ACHN (cell line): ENCODE measurements at regions not wholly inside any gene's neighbourhood (a gene's known extent, or its start where the extent isn't known, plus 50 kb on each side); places are given as distances from the start of the nearest gene placed in this dataset.

Experiments used
- DNase-seq: peaks from one replicate; pipeline ENCODE4 v3.0.0-alpha.2; 2015
- in situ Hi-C: cut with HindIII; loops from 2 replicates; pipeline ENCODE4 v1.10.0; 2017; ENCODE audit warnings: low sequenced_read_pairs, low pct_ligation_motif_present, low pct_unique_long_range_greater_than_20kb

DNA sequence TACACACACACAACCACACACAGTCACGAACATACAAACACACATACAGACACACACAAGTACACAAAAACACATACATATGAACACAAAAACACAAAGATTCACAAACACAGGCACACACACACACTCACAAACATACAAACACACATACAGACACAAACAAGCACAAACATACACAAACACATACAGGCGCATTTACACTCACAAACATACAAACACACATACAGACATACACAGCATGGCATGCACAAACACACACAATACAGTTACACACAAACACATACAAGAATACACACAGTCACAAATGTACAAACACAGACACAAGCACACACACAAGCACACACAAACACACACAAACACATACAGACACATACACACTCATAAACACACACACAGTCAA is 247.9 kb downstream of the TENT4A start:
- in situ Hi-C loops = no loop called here
- DNase-seq = no peak

DNA sequence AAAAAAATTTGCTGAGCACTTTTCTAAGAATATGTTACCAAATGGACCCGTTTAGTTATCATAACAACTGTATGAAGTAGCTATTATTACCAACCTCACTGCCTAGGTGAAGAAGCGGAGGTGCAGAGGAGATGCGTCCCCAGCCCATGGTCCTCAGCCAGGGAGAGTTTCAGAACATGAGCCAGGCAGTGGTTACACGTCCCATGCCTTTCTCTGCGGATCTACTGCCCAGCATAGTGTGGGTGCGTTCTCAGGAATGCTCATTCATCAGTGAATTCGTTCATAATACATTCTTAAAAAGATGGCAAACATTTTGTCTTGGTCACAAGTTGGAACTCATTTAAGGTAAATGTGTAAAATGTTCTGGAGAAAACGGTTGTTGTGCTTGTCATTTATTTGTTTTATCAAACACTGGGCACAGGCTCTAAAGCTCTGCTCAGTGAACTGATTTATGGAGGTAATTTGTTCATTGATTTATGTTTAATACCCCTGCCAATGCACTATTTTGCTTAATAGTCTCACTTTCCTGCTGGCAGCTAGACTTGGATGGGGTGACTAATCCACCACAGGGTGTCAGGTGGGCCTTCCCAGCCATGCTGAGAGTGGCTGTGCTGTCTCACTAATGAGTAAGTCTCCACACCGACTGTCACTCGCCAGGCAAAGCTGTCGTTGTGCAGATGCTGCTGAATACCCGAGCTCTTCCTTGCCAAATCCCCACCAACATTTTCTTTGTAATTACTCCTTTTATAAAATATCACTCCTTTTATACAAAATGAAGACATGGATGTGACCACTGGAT is 248.8 kb downstream of the TENT4A start:
- in situ Hi-C loops = no loop called here
- no peak for DNase-seq

DNA sequence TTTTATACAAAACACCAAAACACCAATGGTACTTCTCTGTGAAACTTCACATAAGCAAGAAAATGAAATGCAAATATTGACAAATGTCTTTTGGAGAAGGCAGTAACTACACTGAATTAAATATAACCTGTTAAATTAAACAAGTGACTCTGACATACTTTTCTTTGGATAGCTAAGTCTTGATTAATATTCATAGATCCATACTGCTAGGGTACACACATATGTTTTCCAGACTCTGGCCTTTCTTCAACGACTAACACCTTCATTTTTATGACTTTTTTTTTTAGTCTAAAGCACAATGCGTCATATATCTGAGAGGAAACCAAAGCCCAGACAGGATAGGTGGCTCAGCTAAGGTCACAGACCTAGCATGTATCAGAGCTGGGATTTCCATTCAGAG is 263.7 kb downstream of the TENT4A start:
- DNase-seq = no peak
- in situ Hi-C loops = no loop called here

DNA sequence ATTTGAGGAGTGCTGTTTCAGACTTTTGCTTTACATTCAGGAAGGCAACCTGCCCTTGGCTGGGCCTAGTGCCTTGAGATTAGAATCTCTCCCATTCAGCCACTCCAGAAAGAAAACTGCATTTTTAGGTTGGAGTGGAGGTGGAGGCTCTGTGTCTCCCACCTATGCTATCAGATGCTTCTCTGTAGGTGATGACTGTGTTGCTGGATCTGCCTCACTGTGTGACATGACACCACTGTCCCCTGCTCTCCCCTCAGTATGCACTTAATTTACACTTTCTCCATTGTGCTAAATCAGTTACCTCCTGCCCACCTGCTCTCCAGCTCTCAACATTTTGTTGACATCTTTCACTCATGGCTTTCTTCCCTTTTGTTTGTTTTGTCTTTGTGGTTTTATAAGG is 265.8 kb downstream of the TENT4A start:
- no peak for DNase-seq
- in situ Hi-C loops = no loop called here

DNA sequence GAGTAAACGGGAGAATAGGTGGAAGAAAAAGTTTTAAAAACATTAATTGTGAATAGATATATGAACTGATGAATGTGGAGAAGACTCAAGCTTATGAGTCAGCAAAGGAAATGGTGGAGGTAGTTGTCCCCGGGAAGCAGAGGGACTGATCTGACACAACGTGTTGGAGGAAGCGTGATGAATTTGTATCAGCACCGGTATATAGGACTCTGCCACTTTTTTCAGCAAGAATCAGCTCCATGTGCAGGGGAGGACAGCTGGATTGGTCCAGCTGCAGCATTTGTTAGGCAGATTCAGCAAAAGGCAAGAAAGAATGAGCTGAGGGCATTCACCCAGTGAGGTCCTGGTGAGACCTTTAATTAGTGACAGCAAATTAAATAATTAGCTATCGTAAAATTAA is 276.0 kb downstream of the TENT4A start:
- DNase-seq = no peak
- in situ Hi-C loops = no loop called here

DNA sequence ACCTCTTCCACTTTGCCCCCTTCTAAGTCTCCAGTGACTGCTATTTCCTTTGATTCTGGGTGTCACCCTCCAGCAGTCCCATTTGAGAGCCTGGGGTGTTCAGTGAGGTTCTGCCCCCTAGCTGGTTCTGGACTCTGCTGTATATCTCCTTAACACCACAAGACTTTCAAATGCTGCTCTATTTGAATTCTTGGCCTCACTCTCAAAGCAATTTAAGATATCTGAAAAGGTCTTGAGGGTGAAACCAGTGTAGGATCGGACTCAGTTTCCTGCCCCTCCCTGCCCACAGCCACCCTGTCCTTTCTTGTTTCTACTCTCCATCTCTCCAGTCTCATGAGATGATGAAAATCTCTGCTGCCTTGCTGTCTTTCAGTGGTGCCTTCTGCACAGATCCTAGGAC is 280.9 kb downstream of the TENT4A start:
- in situ Hi-C loops = no loop called here

DNA sequence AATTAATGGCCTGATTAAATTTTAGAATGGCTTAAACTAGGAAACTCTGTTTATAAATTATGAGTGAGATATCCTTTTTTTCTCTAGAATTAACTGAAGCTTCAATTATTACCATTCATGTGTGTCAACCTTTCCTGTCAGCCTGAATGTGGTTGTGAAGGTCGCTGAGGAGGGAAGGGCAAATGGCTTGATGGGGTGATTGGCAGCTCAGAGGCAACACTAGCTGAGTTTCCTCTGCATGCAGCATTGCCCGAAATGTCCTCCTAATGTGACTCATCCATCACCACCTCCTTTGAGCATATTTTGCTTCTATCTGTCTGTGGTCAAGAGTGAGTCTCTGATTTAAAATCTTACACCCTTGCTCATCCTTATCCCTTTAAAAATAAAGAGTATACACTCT is 281.9 kb downstream of the TENT4A start:
- in situ Hi-C loops = no loop called here
- DNase-seq = no peak

More for the DNA sequence above, 280.9 kb downstream of the TENT4A start:
- no peak for DNase-seq

DNA sequence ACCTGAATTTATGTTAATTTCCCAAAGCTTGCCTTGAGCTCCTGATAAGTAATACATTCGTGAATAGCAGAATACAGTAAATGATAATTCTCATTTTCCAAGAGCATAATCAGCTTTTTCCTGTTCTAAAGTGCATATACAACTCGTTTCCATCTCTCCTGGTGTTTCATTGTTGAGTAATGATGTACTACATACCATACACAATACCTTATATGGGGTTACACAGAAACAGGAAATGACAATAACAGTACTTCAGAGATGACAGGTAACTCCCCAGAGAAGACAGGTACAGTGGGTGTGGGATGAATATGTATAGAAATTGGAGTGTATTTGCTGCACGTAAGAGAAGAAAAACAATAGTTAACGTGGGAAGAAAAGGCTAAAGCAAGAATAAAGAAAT is 287.1 kb downstream of the TENT4A start:
- in situ Hi-C loops = no loop called here
- DNase-seq = no peak

DNA sequence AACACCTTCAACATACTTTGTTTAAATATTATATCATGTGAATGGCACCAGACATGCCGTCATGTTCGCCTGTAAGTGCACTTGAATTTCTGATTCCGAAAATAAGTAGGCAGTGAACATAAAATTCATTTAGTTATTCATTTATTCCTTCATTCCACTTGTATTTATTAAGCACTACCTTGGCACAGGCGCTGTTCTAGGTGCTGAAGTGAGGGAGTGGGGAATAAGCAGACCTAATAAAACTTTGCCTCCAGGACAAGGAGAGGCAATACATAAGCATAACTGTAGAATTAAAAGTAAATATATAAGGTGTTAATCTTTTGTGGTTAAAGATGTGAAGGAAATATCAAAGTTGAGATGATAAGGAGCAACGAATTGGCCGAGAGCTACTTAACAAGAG is 297.4 kb downstream of the TENT4A start:
- in situ Hi-C loops = no loop called here
- DNase-seq = no peak

DNA sequence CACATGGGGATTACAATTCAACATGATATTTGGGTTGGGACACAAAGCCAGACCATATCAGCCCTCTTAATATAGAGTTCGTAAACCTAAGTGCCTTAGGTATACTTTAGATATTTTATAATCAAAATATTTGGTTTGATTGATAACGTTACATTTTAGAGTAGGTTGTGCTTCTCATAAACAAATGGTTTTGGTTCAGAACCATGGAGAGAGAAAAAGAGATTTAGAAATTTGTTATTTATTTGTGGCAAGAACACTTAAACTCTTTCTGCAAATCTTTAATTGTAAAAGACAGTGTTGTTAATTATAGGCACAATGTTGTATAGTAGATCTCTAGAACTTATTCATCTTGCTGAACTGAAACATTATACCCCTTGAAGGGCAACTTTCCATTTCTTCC is 298.8 kb downstream of the TENT4A start:
- DNase-seq = no peak
- in situ Hi-C loops = no loop called here

DNA sequence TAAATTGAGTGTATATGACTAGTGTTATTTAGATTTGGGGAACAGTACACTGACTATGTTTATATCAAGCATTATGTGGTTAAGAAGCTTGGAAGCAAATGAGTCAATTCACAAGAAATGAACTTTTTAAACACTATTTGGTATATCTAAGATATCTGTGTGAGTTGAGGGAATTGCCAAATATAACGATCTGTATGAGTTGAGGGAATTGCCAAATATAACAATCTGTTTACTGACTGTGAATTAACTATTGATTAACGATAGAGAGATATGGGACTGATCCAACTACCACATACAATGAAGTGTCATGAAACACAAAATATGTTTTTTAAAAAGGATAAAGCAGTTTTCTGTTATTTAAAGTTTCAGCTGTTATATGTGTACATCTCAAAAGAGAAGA is 301.4 kb downstream of the TENT4A start:
- no peak for DNase-seq
- in situ Hi-C loops = no loop called here

DNA sequence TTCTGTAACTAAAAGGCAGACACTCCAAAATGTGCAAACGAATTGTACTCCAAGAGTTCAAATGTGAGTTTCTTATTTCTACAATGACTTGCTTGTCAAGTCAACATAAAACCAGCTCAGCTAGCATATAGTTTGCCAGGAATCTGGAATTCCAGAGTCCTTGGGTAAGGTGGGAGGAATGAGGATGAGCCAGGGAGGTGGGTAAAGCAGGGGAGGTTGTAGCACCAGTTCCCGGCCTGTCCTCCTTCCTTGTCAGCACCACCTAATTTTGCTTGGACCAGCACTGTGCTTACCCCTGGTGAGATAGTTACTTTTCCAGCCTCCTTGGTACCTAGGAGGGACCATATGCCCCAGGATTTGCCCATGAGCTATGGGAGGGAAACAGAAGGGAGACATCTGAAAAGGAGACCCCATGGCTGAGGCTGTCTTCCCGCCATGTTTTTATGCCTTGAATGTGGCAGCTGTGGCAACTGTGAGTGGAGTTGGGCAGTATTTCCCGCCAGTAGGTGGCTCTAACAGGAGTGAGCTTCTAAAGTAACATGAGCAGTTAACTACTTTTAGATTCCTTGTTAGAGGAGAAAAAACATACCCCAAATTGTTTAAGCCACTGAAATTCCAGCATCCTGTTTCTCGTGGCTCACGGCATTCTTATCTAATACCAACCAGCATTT is 302.5 kb downstream of the TENT4A start:
- in situ Hi-C loops = no loop called here
- no peak for DNase-seq

DNA sequence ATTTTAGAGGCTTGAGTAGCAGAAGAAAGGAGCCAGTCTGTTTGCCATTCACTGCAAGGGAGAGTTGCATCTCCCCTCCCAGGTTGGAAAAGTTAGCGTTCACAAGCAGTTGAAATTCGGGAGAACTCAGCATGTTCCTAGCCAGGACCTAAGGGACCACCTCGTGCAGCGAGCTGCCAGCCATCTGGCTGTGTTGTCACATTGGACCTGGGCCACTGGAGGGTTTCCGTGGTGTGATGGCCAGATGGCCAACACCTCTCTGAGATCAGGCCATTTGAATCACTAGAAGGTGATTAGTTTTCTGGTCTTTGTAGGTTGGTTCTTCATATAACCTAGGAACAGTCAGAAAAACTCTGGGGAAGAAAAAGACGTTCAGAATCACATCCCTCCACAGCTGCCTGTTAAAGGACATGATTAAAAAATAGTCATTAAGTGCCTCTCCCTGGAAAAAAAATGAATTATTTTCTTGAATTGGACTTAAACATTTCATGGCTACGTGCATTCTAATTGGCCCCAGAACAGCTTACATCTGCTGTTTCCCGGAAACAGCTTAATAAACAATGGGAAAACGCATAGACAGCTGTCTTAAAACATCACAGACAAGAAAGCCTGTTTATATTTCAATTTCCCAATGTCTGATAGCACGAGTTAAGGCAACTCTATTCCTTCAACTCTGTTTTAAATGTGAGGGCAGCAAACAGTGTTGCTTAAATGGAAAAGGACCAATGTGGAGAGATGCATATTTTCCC is 303.9 kb downstream of the TENT4A start:
- DNase-seq = no peak
- in situ Hi-C loops = no loop called here

DNA sequence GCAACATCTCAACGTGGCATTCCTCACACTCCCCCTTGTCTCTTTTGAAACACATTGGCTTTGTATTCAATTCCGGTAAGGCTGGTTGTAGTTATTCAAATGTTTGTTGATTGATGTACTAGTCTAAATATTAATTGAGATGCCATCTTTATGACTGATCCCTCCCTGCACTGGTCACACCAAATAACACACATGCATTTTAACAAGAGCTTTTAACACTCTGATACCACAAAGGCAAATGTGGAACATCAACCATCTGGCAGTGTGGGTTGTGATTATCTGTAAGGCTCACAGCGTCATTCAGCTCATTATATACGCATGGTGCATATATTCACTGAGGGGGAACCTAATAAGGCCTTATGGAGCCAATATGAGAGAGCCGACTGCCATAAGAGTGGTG is 305.0 kb downstream of the TENT4A start:
- no peak for DNase-seq
- in situ Hi-C loops = no loop called here

DNA sequence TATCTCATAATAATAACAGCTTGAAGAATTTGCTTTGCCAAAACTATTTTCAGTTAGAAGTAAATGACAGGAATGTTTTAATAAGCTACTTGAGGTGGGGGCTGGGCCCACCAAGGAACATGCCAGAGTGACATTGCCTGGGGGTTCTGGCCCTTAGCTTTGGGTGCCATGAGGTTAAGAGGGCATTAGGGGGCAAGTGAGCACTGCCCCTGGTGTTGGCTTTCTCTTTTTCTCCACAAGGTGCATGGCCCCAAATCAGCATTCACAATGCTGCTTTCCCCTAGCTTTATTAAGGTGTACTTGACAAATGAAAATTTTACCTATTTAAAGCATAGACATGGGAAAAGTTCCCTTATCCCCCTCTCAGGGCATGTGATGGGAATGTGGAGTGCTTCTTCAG is 305.4 kb downstream of the TENT4A start:
- DNase-seq = no peak
- in situ Hi-C loops = no loop called here

DNA sequence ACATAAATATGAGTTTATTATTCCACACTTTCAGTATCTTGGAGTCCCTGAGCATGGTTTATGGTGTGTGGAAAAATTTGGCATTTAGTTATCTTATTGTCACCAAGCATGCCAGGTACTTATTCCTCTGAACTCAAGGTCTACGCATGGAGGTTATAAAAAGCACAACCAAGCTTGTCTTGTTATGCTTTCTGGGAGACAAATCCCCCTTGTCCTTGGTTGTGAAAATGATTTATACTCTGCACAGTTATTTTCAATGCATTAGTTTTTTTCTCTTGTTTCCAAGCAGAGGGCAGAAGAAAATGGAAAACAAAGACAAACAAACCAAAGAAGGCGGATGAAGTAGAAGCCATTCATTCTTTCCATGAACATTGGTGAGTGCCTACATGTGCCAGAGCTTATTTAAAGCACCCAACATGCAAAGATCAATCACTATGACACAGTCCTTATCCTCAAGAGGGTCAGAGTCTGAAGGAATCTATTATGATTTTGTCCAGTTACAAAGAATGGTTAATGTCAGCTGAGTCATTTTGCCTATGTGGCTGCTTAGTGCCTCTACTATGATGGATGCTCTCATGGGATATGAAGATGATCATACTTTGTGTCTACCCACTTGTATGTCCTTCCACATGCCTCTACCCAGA is 323.1 kb downstream of the TENT4A start:
- DNase-seq = no peak
- in situ Hi-C loops = no loop called here

DNA sequence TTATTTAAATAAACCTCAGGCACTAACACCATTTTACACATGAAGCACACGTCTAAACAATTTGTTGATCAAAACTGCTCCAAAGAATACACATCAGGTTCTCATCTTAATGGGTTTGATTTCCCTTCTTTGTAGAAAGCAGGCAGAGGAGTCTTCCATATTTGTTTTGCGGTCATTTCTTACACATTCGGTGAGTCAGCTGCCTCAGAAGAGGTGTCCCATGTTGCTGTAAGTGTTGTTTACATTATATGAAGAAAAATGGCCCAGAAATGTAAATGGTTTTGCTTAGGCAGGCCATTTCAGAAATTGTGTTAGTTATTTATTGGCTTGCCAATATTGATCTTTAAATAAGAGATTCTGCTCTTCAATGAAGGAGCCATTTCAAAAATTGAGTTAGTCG is 325.8 kb downstream of the TENT4A start:
- in situ Hi-C loops = no loop called here
- DNase-seq = no peak

DNA sequence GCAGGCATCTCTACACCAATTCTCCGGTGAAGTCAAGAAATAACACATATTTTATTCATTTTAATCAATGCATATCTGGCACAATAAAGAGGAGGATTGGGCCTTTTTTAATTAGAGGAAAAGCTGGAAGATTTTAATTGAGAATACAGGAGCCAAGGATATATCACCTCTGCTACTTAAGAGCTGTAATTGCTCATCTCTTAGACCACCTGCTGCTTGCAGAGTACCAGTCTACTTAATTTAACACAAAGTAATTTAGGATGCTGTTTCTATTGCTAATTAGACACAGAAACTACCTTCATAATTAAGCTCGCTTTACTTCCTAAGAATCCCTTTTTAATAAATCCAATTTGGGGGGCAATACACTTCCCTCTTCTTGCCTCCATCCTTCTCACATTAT is 326.9 kb downstream of the TENT4A start:
- in situ Hi-C loops = no loop called here
- no peak for DNase-seq

DNA sequence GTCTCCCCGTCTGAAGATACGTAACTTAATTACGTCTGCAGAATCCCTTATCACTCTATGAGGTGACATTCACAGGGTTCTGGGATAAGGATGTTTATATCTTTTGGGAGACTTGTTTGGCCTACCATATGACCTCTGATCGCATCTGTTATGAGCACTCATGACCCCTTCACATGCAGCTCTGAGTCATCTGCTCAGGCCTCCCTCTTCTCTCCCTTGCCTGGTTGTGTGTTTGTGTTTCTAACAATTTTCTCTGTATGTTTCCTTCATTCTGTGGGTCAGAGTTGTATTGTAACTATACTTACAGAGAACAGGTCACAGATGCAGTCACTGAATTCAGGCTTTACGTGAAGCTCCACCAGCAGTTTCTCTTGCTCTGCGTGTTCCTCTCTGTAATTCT is 330.6 kb downstream of the TENT4A start:
- no peak for DNase-seq
- in situ Hi-C loops = no loop called here
